H1 (cell line): ENCODE measurements at regions not wholly inside any gene's neighbourhood (a gene's known extent, or its start where the extent isn't known, plus 50 kb on each side); places are given as distances from the start of the nearest gene placed in this dataset.

Source experiments
- BACH1 ChIP-seq: IDR thresholded peaks from 2 replicates; pipeline ENCODE4 v1.6.1; 2012; ENCODE audit warnings: low read length, improper control_type of control experiment
- CHD7 ChIP-seq: fragments of 300-600 bp; sonication (generic); IDR thresholded peaks from 2 replicates; pipeline ENCODE4 v1.7.1; 2012; ENCODE audit warnings: low read length, moderate library complexity, mild to moderate bottlenecking, inconsistent platforms; ENCODE audit not compliant: insufficient replicate concordance
- SIN3A ChIP-seq, 2 experiments: IDR thresholded peaks in 1 of 2; conservative IDR thresholded peaks in 1 of 2; 2 replicates each; pipeline ENCODE4 v1.6.1; 2011 to 2012; ENCODE audit warnings: low read length in 2 of 2, improper control_type of control experiment in 1 of 2, low read depth in 1 of 2, mild to moderate bottlenecking in 1 of 2
- TF ChIP-seq, protein P1 (sequence below), 3 experiments: IDR thresholded peaks; 1 replicate in 2 of 3; 2 replicates in 1 of 3; pipeline versions ENCODE4 v1.5.1 to v1.6.1; 2011; ENCODE audit warnings: low read length in 3 of 3, mild to moderate bottlenecking in 3 of 3, inconsistent platforms in 2 of 3, low read depth in 1 of 3, moderate library complexity in 1 of 3; ENCODE audit not compliant: insufficient read depth in 1 of 3; ENCODE audit errors: control extremely low read depth in 1 of 3

GRCh38 chr10:28988980-28989379, 299.9 kb upstream of the LYZL1 start:
- TF ChIP-seq, protein P1, sequence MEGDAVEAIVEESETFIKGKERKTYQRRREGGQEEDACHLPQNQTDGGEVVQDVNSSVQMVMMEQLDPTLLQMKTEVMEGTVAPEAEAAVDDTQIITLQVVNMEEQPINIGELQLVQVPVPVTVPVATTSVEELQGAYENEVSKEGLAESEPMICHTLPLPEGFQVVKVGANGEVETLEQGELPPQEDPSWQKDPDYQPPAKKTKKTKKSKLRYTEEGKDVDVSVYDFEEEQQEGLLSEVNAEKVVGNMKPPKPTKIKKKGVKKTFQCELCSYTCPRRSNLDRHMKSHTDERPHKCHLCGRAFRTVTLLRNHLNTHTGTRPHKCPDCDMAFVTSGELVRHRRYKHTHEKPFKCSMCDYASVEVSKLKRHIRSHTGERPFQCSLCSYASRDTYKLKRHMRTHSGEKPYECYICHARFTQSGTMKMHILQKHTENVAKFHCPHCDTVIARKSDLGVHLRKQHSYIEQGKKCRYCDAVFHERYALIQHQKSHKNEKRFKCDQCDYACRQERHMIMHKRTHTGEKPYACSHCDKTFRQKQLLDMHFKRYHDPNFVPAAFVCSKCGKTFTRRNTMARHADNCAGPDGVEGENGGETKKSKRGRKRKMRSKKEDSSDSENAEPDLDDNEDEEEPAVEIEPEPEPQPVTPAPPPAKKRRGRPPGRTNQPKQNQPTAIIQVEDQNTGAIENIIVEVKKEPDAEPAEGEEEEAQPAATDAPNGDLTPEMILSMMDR (IDR thresholded peaks at IDR 0.05; ENCODE audit: control extremely low read depth in 1 of 3, insufficient read depth in 1 of 3, low read depth in 1 of 3, low read length in 3 of 3): no peak
- TF ChIP-seq SIN3A (conservative IDR thresholded peaks at IDR 0.05 in 1 of 2, IDR thresholded peaks at IDR 0.05 in 1 of 2; ENCODE audit: low read depth in 1 of 2, low read length in 2 of 2) (no peak), CHD7 (no peak), BACH1 (no peak)
